HFF-Myc (cell line): ENCODE measurements at regions not wholly inside any gene's neighbourhood (a gene's known extent, or its start where the extent isn't known, plus 50 kb on each side); places are given as distances from the start of the nearest gene placed in this dataset.

Experiments
- DNase-seq: peaks from one replicate; pipeline ENCODE4 v3.0.0-alpha.2; 2011; ENCODE audit warnings: low read depth; ENCODE audit errors: extremely low read depth
- H3K4me3 ChIP-seq: replicated peaks from 2 replicates; pipeline ENCODE4 v1.5.1; 2011; ENCODE audit warnings: low read depth, mild to moderate bottlenecking, control low read depth, low read length
- TF ChIP-seq, protein P1 (sequence below): IDR thresholded peaks from 2 replicates; pipeline ENCODE4 v1.5.1; 2012; ENCODE audit warnings: mild to moderate bottlenecking, low read depth, low read length, control low read depth; ENCODE audit errors: missing control alignments

DNA sequence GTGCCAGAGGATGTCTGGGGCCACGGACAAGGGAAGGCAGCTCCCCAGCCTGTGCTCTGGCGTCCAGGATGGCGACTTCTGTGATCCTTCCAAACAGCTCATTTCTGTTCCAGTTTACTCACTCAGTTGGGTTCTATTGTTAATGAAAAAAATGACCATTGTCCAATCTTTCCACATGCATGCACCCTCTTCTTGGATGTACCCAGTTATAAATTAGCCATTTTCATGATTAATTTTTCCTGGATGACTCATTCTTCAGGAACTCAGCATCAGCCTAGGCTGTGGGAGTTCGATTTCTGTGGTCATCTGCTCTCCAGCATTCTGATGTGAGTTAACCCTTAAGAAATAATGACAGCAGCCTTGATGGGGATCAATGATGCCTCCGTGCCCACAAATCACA lies 926.8 kb downstream of the BCL11B start:
- DNase-seq = no peak
- no peak overlapping the region for H3K4me3 ChIP-seq
- TF ChIP-seq, protein P1, sequence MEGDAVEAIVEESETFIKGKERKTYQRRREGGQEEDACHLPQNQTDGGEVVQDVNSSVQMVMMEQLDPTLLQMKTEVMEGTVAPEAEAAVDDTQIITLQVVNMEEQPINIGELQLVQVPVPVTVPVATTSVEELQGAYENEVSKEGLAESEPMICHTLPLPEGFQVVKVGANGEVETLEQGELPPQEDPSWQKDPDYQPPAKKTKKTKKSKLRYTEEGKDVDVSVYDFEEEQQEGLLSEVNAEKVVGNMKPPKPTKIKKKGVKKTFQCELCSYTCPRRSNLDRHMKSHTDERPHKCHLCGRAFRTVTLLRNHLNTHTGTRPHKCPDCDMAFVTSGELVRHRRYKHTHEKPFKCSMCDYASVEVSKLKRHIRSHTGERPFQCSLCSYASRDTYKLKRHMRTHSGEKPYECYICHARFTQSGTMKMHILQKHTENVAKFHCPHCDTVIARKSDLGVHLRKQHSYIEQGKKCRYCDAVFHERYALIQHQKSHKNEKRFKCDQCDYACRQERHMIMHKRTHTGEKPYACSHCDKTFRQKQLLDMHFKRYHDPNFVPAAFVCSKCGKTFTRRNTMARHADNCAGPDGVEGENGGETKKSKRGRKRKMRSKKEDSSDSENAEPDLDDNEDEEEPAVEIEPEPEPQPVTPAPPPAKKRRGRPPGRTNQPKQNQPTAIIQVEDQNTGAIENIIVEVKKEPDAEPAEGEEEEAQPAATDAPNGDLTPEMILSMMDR = no peak

DNA sequence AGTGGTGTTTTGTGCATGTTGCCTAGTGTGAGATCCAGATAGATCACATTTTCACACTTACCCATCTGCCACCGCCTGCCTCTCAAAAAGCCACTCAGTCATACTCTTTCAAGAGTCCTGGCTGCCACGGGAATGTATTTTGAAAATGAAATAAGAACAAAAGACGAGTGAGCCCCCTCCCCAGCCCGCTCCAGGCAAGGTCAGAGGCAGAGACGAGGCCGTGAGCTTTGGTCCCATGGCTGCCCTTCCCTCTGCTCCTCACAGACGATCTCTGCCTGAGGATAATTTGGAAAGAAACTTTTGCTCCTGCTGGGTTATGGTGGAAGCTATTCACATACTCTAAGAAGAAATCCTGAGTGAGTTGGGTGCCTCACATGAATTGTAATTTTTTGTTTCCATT lies 924.3 kb downstream of the BCL11B start:
- TF ChIP-seq, protein P1 = no peak
- DNase-seq = no peak
- H3K4me3 ChIP-seq = no peak overlapping the region

DNA sequence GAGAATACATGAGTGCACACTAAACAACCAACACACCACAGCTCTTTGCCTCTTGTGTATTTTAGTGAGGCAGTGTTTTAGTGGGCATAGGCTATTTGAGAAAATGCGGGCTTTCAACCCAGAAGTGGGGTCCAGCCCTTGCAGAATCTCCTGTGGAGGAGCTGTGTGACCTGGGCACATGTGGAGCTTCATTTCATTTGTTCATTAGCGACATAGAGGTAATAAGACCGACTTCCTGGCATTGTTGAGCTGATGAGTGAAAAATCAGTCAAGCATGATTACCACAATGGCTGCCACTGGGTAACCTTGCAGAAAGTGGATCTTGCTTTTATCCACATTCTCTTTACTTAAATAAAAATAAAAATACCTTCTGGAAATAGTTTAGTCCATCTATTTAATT lies 923.5 kb downstream of the BCL11B start:
- no peak overlapping the region for H3K4me3 ChIP-seq
- DNase-seq = no peak
- TF ChIP-seq, protein P1 = no peak

DNA sequence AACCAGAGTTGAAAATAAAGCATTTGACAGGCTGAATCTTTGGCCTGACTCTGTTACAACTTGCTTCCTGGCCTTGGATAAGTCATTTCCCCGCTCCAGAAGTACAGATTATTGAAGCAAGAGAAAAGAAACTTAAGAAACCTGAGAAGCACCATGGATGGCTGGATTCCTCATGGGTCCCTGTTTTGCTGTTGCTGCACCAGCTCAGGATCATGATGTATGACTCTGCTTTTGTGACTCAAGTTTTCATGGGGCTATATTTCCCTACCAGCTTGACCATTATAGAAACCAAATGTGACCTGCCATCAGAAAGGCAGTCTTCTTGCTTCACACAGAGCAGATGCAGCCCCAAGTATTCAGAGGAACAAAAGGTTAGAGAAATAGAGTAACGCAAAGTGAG lies 921.8 kb downstream of the BCL11B start:
- H3K4me3 ChIP-seq = no peak overlapping the region
- DNase-seq = no peak
- TF ChIP-seq, protein P1 = no peak

DNA sequence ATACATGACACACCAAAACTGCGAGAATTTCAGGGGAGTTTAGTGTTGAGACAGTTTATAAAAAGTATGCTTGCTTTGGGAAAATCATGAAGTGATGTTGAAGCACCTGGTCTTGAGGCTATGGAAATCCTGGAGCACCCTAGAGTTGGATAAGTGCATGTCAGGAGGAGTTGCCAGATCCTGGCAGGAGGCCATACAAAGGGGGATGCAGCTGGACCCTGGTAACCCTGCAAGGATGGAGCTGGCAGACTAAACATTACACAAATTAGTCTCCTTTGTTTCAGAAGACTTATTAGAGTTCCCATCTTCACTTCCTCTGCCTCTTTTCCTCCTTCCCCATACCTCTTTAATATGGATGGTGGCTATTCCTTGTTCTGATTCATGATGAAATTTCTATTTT lies 907.0 kb downstream of the BCL11B start:
- TF ChIP-seq, protein P1 = no peak
- no peak overlapping the region for H3K4me3 ChIP-seq
- DNase-seq = no peak

DNA sequence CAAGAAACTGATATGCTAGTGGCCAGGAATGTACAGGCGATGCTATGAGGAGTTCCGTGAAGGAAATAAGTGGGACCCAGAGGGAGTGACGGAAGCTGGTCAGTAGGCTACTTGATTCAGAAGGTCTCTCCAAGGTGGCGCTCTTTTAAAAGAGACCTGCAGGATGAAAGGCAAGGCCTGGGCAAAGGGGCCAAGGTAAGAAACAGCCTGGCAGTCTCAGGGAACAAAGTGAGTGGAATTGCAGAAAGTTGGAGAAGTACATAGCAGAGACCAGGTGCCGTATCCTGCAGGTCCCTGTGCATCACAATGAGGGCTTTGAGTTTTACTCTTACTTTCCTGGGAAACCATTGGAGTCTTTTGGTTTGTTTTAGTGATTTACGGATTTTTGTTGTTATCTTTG lies 905.6 kb downstream of the BCL11B start:
- no peak overlapping the region for H3K4me3 ChIP-seq
- no peak for DNase-seq
- TF ChIP-seq, protein P1 = no peak

DNA sequence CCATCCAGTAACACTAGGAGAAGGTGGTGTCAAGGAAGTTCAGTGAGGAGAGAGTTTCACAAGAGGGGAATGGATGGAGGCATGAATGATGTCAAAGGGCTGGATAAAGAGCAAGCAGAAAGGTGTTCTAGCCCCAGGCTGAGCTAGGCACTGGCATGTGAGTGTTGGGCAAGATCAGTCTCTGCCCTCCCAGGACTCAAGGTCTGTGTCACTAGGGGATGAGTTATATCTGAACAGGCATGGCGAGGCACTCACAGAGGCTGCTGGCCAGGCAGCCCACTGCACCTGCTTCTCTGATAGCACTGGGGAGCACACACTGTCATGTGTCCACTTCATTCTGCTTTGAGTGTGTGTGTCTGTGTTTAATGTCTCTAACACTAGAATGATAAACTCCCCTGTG lies 903.8 kb downstream of the BCL11B start:
- no peak overlapping the region for H3K4me3 ChIP-seq
- DNase-seq = no peak
- TF ChIP-seq, protein P1 = no peak
